ENCODE measurements at regions not wholly inside any gene's neighbourhood (a gene's known extent, or its start where the extent isn't known, plus 50 kb on each side); places are given as distances from the start of the nearest gene placed in this dataset.

DNA sequence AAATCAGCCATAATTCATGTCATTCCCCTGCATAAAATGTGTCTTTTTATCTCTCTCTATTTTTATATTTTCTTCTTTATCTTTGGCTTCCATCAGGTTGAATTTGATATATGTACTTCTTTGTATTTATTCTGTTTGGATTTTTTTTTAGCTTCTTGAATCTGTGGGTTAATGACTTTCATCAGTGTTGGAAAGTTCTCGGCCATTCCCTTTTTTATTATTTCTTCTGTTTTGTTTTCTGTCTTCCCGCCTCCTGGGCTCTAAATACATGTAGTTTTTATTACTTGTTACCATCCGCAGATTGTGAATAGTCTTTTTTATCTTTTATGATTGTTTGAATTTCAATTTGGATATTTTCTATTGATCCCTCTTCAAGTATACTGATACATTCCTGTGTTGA is 637.5 kb downstream of the NPHP4 start:
- no peak for TF ChIP-seq POLR2AphosphoS5 (IDR thresholded peaks at IDR 0.05; ENCODE audit: low read length)
- TF ChIP-seq CEBPB (IDR thresholded peaks at IDR 0.05; ENCODE audit: borderline replicate concordance in 1 of 2, low read depth in 2 of 2, low read length in 2 of 2) = no peak
- TF ChIP-seq MTA3 (IDR thresholded peaks at IDR 0.05; ENCODE audit: borderline replicate concordance, low read length) = no peak
- TF ChIP-seq, protein P1, sequence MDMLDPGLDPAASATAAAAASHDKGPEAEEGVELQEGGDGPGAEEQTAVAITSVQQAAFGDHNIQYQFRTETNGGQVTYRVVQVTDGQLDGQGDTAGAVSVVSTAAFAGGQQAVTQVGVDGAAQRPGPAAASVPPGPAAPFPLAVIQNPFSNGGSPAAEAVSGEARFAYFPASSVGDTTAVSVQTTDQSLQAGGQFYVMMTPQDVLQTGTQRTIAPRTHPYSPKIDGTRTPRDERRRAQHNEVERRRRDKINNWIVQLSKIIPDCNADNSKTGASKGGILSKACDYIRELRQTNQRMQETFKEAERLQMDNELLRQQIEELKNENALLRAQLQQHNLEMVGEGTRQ (IDR thresholded peaks at IDR 0.05; ENCODE audit: borderline replicate concordance, low read depth, low read length) = no peak
- TF ChIP-seq ZNF384 (IDR thresholded peaks at IDR 0.05; ENCODE audit: borderline replicate concordance, low read depth, low read length) = no peak
- no peak for TF ChIP-seq SIN3A (IDR thresholded peaks at IDR 0.05; ENCODE audit: low read depth, low read length)
- no peak for TF ChIP-seq SUZ12 (IDR thresholded peaks at IDR 0.05; ENCODE audit: unreplicated experiment)
- no peak for TF ChIP-seq NR2C2 (IDR thresholded peaks at IDR 0.05; ENCODE audit: borderline replicate concordance, control insufficient read depth, insufficient read length, low read depth)
- TF ChIP-seq BCL11A (IDR thresholded peaks at IDR 0.05; ENCODE audit: low read depth, low read length) = no peak
- TF ChIP-seq, protein P2, sequence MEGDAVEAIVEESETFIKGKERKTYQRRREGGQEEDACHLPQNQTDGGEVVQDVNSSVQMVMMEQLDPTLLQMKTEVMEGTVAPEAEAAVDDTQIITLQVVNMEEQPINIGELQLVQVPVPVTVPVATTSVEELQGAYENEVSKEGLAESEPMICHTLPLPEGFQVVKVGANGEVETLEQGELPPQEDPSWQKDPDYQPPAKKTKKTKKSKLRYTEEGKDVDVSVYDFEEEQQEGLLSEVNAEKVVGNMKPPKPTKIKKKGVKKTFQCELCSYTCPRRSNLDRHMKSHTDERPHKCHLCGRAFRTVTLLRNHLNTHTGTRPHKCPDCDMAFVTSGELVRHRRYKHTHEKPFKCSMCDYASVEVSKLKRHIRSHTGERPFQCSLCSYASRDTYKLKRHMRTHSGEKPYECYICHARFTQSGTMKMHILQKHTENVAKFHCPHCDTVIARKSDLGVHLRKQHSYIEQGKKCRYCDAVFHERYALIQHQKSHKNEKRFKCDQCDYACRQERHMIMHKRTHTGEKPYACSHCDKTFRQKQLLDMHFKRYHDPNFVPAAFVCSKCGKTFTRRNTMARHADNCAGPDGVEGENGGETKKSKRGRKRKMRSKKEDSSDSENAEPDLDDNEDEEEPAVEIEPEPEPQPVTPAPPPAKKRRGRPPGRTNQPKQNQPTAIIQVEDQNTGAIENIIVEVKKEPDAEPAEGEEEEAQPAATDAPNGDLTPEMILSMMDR (IDR thresholded peaks at IDR 0.05 in 2 of 3, conservative IDR thresholded peaks at IDR 0.05 in 1 of 3; ENCODE audit: control insufficient read depth in 2 of 3, extremely low read depth in 1 of 3, insufficient read depth in 1 of 3, low read depth in 3 of 3, low read length in 3 of 3) = no peak
- TF ChIP-seq ETV6 (conservative IDR thresholded peaks at IDR 0.05 in 1 of 2, IDR thresholded peaks at IDR 0.05 in 1 of 2; ENCODE audit: borderline replicate concordance in 1 of 2, low read depth in 1 of 2) = no peak
- TF ChIP-seq, protein P3, sequence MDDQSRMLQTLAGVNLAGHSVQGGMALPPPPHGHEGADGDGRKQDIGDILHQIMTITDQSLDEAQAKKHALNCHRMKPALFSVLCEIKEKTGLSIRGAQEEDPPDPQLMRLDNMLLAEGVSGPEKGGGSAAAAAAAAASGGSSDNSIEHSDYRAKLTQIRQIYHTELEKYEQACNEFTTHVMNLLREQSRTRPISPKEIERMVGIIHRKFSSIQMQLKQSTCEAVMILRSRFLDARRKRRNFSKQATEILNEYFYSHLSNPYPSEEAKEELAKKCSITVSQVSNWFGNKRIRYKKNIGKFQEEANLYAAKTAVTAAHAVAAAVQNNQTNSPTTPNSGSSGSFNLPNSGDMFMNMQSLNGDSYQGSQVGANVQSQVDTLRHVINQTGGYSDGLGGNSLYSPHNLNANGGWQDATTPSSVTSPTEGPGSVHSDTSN (IDR thresholded peaks at IDR 0.05; ENCODE audit: insufficient replicate concordance, low read depth, low read length) = no peak
